ENCODE measurements at regions not wholly inside any gene's neighbourhood (a gene's known extent, or its start where the extent isn't known, plus 50 kb on each side); places are given as distances from the start of the nearest gene placed in this dataset.

DNA sequence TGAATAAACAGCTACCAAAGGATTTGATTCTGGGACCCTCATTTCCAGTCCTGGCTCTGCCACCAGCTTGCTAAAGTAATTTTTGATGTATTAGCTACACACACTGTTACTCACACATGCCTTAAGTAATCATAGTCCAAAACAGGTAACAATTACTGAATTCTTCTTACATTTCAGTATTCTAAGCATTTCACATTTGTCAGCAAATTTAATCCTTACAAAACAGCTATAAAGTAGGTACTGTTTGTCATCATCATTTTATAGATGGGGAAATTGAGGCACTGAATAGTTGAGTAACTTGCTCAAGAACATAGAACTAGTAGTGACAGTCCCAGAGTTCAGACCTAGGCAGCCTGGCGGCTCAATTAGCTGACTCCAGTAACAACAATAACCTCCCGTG lies 272.6 kb downstream of the QKI start:
- CTCF ChIA-PET: interaction anchor here (1.6 kb wide), 1 partner anchor 10 kb away, joined by 4 read pairs; no protein-coding TSS in a partner anchor
- 100% methylated on average over 2 of the region's 2 CpGs; no CpG with 5 or more reads in 1 of the 2 experiments for WGBS, 2 experiments (ENCODE audit: extremely low coverage in 2 of 2, insufficient read length in 1 of 2)

More for the DNA sequence above, 272.6 kb downstream of the QKI start:
- Histone ChIP-seq H3K4me3 (ENCODE audit: insufficient read depth, low read depth, low read length) (no peak overlapping the region), H3K56ac (ENCODE audit: extremely low read depth, insufficient read depth, low read length) (no peak overlapping the region), H3K79me1 (ENCODE audit: low read depth in 1 of 2, low read length in 2 of 2) (no peaks in the 10 kb centered on the region), H2AFZ (replicated peaks; ENCODE audit: low read length, poor library complexity) (no peak overlapping the region), H3K9ac (ENCODE audit: low read depth, low read length) (no peak overlapping the region), H3K27me3 (ENCODE audit: control insufficient read depth, insufficient read depth, low read length) (peaks cover 12% of the 10 kb centered on the region), H2BK20ac (ENCODE audit: low read depth, low read length) (no peak overlapping the region), H3K36me3 (ENCODE audit: control insufficient read depth, insufficient read depth, low read length) (no peaks in the 10 kb centered on the region), H3K9me1 (ENCODE audit: insufficient read depth, low read length) (no peaks in the 10 kb centered on the region), H2BK5ac (ENCODE audit: low read depth, low read length, poor library complexity, severe bottlenecking) (no peak overlapping the region), H2AK5ac (ENCODE audit: low read depth, low read length) (no peak overlapping the region), H3K23ac (ENCODE audit: low read depth, low read length) (no peak overlapping the region), H3K18ac (ENCODE audit: low read depth, low read length) (no peak overlapping the region), H4K8ac (ENCODE audit: low read depth in 2 of 2, low read length in 2 of 2) (no peak overlapping the region), H4K20me1 (ENCODE audit: insufficient read depth, low read length) (no peaks in the 10 kb centered on the region), H2BK15ac (ENCODE audit: low read depth, low read length) (no peak overlapping the region), H3K27ac (ENCODE audit: insufficient read depth, low read length) (no peak overlapping the region), H3K9me3 (ENCODE audit: control insufficient read depth, insufficient read depth, low read length) (peaks cover 2% of the 10 kb centered on the region), H4K91ac (ENCODE audit: insufficient read depth, low read depth, low read length) (no peak overlapping the region), H3K14ac (replicated peaks; ENCODE audit: low read depth, low read length) (no peak overlapping the region), H3K4me1 (ENCODE audit: control insufficient read depth, insufficient read depth, low read length) (no peaks in the 10 kb centered on the region), H3K4ac (ENCODE audit: low read depth, low read length) (no peak overlapping the region), H4K5ac (ENCODE audit: low read depth, low read length) (no peak overlapping the region), H2BK120ac (ENCODE audit: low read depth, low read length) (no peak overlapping the region), H2AK9ac (replicated peaks; ENCODE audit: low read depth, low read length, poor library complexity) (no peak overlapping the region), H3K4me2 (ENCODE audit: low read depth, low read length) (no peak overlapping the region)
- in situ Hi-C loops (cut with MboI; ENCODE audit: low sequenced_read_pairs): no loop called here
- intact Hi-C loops (cut with micrococcal nuclease): no loop called here
- dilution Hi-C loops (cut with HindIII; ENCODE audit: low sequenced_read_pairs, unreplicated experiment): no loop called here
- DNase-seq (no peak), ATAC-seq (ENCODE audit: low read depth) (no peak)
- TF ChIP-seq RAD21 (IDR thresholded peaks at IDR 0.05; ENCODE audit: low read length): no peak
- TF ChIP-seq SMC3 (IDR thresholded peaks at IDR 0.05; ENCODE audit: low read depth, low read length): no peak
- no peak for TF ChIP-seq POLR2A (IDR thresholded peaks at IDR 0.05; ENCODE audit: low read depth, low read length)
- no peak for TF ChIP-seq NFE2L2 (IDR thresholded peaks at IDR 0.05; ENCODE audit: low read depth, low read length)
- no peak for TF ChIP-seq CHD1 (IDR thresholded peaks at IDR 0.05; ENCODE audit: low read depth, low read length)
- TF ChIP-seq BHLHE40 (IDR thresholded peaks at IDR 0.05; ENCODE audit: low read depth, low read length): no peak
- TF ChIP-seq MAFK (IDR thresholded peaks at IDR 0.05; ENCODE audit: low read depth, low read length): no peak
- TF ChIP-seq CEBPB (IDR thresholded peaks at IDR 0.05; ENCODE audit: low read depth, low read length): no peak
- POLR2A ChIA-PET (ENCODE audit: unreplicated experiment): no interaction called here
- no TSS peak for BruUV-seq (replicated peaks)

Data from IMR-90 (cell line).